ENCODE measurements at regions not wholly inside any gene's neighbourhood (a gene's known extent, or its start where the extent isn't known, plus 50 kb on each side); places are given as distances from the start of the nearest gene placed in this dataset.

DNA sequence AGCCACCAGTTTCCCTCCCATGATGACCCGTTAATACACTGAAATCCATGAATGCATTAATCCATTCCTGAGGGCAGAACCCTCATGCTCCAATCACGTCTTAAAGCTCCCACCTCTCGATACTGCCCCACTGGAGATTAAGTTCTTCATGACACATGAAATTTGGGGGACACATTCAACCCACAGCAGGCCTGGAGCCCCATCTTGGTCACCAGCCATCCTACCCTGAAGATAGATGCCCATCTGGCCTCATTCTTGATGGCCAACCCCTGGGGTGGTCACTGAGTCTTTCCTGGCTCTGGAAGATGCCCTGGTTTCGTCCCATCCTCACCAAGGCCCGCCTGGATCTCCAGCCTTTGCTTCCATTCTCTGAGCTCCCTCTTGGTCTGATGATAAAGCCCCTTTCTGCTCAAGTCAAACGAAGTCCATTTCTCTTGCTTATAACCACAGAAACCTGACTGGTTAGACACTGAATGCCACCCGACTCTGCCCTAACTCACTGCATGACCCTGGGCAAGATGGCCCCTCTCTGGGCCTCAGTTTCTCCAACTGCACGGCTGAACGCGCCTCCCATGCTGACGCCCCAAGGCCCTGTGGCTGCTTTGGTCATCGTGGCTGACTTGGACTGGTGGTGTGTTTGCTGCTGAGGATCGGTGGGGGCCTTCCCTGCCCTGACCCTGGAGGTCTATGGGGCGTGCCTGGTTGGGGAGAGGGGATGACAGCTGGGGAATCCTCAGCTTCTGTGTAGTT lies 138.4 kb upstream of the IER5L start:
- TF ChIP-seq, protein P1, sequence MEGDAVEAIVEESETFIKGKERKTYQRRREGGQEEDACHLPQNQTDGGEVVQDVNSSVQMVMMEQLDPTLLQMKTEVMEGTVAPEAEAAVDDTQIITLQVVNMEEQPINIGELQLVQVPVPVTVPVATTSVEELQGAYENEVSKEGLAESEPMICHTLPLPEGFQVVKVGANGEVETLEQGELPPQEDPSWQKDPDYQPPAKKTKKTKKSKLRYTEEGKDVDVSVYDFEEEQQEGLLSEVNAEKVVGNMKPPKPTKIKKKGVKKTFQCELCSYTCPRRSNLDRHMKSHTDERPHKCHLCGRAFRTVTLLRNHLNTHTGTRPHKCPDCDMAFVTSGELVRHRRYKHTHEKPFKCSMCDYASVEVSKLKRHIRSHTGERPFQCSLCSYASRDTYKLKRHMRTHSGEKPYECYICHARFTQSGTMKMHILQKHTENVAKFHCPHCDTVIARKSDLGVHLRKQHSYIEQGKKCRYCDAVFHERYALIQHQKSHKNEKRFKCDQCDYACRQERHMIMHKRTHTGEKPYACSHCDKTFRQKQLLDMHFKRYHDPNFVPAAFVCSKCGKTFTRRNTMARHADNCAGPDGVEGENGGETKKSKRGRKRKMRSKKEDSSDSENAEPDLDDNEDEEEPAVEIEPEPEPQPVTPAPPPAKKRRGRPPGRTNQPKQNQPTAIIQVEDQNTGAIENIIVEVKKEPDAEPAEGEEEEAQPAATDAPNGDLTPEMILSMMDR (IDR thresholded peaks at IDR 0.05), result no peak
- no peak for TF ChIP-seq POLR2A (IDR thresholded peaks at IDR 0.05)
